HG03159 (cell line): ENCODE measurements at regions not wholly inside any gene's neighbourhood (a gene's known extent, or its start where the extent isn't known, plus 50 kb on each side); places are given as distances from the start of the nearest gene placed in this dataset.

Experiments used
- ATAC-seq: cut with Tn5 transposase; IDR thresholded peaks from one replicate; pipeline ENCODE4 v1.9.1; 2021; ENCODE audit warnings: mild to moderate bottlenecking, moderate library complexity; ENCODE audit not compliant: unreplicated experiment

DNA sequence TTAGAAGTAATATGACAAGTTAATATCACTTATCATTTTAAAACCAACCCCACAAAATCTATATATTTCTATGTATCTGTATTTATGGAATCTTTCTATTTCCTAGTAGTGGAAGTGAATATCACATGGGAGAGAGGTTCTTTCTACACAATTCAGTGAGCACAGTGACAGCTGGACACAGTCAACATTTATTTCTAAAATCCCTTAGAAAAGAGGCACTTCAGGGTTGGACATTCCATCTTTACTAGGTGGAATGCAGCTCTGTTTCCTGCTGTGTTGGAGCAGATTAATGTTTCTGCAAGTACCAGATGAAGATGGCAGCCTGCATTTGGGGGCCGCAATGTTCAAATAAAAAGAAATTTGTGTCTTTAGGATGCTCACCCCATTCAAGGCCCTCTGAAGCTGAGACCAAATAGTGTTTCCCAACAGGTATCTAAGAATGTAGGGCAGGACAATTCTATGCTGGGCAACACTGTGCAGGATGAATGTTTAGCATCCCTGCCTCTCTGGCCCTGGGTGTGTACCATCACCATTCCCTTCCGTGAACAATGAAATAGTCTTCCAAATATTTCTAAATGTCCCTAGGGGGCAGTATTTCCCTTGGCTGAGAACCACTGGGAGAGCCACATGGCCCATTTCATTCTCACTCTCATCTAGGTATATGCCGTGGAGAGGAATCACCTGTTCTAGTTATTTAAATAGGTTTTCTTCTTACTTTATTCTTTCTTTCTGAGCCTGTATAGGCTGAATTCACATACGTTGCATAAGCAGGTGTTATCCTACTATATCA lies 394.8 kb downstream of the PRDM2 start:
- no peak for ATAC-seq

DNA sequence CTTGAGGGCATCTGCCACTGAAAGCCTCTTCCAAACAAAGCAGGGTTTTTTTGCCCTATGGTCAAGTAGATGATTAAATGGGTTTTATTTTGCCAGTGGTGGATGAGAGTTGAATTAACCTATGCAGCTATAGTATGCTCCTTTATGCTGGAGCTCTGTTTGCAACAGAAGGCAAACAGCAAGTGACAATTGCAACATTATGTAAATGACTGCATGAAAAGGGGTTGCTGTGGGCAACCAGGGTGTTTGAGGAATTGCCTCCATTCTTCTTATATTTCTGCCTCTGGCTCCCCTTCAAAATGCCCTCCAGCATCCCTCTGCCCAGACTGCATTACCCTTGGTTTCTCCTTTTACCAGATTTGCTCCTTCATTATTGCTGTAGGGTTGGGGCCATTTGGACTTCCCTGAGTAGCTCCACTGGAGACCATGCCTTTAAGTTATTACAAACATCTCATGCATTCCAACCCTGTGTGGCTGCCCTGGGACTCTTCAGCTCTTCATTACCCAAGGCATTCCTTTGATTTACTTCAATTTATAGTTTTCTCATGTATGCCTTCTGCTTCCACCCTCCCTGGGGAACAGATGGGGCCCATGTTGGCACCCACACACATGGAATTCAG lies 398.4 kb downstream of the PRDM2 start:
- ATAC-seq = no peak

DNA sequence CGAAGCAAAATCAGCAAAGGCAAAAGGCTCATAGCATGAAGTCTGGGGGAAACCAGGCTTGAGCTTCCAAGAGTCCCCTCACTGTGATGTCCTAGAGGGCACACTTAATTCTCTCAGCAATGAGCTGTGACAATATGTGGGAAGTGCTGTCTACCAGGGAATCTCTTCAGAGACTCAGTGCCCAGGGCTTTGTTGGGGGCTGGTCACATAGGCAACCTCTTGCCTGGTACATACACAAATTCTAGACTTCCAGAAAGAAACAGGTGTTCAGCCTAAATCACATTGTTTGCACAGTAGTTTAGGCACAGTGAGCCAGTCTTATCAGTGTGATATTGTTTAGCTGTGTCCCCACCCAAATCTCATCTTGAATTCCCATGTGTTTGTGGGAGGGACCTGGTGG lies 400.5 kb downstream of the PRDM2 start:
- no peak for ATAC-seq

GRCh38 chr1:14100919-14101318 lies 400.9 kb downstream of the PRDM2 start:
- no peak for ATAC-seq

GRCh38 chr1:14102180-14102579 lies 402.2 kb downstream of the PRDM2 start:
- ATAC-seq = no peak

GRCh38 chr1:14103878-14104430 lies 404.0 kb downstream of the PRDM2 start:
- no peak for ATAC-seq

DNA sequence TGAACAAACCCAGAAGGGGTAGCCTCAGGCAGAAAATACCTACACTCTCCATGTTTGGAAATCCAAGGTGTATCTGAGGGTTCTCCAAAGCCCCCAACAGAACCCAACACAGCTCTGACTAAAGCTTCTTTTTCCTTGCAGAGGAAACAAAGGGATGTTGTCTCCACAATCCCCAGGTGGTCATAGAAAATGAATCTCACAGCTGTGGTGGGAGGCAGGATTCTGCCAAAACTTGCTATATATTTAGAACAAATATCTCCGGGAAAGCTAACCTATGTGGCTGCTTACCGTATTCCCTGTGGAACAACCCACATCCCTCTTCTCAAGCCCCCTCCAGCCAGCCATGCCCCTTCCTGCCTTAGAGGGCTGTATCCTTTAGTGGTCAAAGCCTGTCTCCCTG lies 406.1 kb downstream of the PRDM2 start:
- ATAC-seq = no peak

DNA sequence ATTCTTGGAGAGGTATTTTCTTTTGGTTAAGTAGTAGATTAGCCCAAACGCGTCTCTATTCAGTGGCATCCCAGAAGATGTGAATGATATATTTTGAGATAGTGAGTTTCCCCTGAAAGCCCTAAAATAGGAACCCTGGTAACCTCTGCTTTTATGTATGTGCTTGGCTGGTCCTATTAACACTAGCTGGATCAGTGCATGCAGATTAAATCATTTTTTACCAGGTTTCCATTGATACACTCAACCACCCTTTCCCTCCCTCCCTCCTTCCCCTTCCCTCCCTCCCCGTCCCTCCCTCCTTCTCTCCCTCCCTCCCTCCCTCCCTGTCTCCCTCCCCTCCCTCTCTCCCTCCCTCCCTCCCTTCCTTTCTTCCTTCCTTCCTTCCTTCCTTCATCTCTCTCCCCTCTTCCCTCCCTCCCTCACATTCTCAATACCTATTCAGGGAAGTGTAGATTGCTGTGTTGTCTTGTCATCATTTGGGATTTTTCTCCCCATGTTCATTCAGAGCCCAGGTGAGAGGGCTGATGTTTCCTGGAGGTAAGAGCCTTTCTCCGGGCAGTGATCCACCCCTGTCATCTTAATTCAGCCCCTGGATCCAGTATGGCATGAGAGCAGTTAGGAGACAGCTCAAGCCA lies 406.8 kb downstream of the PRDM2 start:
- no peak for ATAC-seq

DNA sequence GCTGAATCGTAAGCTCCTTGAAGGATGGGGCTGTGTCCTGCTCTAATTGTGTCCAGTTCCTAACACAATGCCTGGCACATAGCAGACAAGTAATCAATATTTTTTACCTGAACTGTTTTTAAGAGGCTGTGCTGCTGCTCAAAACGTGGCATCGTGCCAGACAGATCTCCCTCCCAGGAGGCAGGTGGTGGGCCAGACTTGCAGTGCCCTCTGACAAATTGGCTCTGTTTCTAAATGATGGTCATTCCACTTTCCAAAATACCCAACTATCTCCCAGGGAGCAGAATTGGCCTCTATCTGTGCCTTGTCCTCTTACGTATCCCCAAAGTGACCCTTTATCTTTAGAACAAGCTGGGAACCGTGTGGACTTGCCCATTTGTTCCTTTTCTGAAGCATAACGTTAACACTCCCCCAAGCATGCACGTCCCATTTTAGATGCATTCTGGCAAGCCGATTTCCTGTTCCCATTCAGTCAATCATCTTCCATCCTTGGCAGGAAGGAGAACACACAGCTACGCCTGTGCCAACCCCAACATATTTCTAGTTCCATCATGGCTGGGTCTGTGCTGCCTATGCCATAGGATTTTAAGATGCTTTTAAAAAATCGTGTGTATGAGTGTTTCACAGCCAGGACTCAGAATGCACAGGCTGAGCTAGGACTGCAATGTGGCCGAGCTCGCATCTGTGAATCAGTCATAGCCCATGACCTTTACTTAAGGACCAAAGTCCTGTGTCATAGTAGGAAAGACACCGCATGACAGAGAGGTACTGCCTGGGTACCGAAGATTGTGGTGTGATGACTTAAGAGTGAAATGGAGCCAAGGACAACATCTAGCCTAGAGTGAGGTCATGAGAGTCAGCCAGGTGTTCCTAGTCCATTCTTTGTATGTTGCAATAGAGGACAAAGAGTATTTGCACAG lies 408.6 kb downstream of the PRDM2 start:
- ATAC-seq = no peak

DNA sequence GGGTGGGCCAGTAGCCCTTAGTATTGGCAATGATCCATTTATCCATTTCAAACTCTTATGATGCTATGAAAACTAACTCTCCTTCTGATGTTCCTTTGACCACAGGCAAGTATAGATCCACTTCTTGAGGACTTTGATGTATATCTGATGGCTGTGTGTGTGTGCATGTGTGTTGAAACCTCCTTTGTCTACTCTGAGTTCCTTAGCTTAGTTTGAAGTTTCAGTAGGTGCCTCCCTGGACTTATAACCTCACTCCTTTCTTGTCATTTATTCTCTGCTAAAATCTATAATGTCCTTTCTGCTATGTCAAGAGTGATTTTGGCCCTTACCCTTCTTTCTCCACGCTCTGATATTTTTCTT lies 409.3 kb downstream of the PRDM2 start:
- ATAC-seq = no peak

GRCh38 chr1:14110040-14110439 lies 410.1 kb downstream of the PRDM2 start:
- no peak for ATAC-seq

DNA sequence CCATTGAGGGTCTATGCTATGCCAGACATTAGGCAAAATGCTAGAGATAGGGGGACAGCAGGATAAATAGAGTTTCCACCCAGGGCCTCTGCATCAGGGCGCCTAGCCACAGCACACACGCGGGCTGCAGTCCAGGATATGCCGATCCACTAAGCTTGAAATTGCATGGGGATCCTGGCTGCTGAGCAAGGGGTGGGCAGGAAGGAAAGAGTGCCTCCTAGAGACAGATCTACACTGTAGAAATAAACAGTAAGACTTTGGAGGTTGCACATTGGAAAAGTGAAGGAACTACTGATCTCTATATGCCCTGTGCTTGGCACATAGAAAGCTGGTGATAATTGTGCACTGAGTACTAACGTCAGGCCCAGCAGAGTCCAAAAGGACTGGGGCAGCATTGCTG lies 411.1 kb downstream of the PRDM2 start:
- no peak for ATAC-seq

- ATAC-seq = no peak
Measured at GRCh38 chr1:14112613-14113012, 412.6 kb downstream of the PRDM2 start.

- ATAC-seq = no peak
Measured at GRCh38 chr1:14113271-14113670, 413.3 kb downstream of the PRDM2 start.

- ATAC-seq = no peak
Measured at GRCh38 chr1:14113841-14114567, 414.0 kb downstream of the PRDM2 start.

GRCh38 chr1:14115976-14116375 lies 416.0 kb downstream of the PRDM2 start:
- no peak for ATAC-seq

DNA sequence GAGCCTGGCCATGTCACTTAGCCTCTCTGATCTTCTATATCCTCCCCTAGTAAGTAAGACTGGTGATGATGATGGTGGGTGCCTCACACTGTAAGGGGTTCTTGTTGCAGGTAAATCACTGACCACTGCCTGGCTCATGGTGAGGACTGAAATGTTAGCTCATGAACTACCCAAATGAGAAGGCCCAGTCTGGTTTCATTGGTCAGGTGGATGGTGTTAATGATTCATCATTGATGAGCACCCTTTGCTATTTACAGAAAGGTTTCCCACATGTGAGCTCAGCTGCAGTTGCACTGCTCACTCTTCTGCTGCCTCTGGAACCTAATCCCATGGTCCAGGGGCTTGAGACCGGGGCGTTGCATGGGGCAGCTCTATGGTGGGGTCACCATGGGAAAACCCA lies 417.7 kb downstream of the PRDM2 start:
- ATAC-seq = no peak

- no peak for ATAC-seq
Measured at GRCh38 chr1:14118691-14119485, 418.9 kb downstream of the PRDM2 start.

DNA sequence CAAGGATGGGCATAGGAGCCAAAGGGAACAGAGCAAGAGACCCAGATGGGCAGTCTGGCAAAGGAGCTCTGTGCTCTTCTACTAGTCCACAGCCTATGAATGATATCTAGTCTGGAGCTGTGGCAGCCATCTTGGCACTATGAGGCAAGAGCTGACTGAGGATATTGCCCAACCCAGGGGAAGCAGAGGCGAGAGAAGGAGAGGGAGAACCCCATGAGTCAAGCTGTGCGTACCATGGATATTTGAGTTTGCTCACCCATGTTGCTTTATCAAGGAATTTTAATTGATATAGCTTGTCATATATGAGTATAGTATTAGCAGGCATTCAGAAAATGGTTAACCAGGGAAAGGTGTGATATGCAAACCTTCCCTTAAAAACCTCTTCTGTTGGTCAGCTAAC lies 420.9 kb downstream of the PRDM2 start:
- no peak for ATAC-seq
